Keratinocyte (primary cell): ENCODE measurements at regions not wholly inside any gene's neighbourhood (a gene's known extent, or its start where the extent isn't known, plus 50 kb on each side); places are given as distances from the start of the nearest gene placed in this dataset.

Experiments used
- DNase-seq: peaks from one replicate; pipeline ENCODE4 v3.0.0-alpha.2; 2011; ENCODE audit warnings: low read depth, missing footprints, low spot score
- FAIRE-seq: peaks from 2 replicates; lab custom pipeline; 2011; peaks lifted over from hg19 to GRCh38; lab: Jason Lieb, UNC
- H2AFZ ChIP-seq: 2 replicates; pipeline ENCODE4 v1.6.0; 2012; ENCODE audit warnings: low read length, control low read depth, inconsistent platforms; ENCODE audit not compliant: control insufficient read depth
- H3K27ac ChIP-seq: 2 replicates; pipeline ENCODE4 v1.5.1; 2011; ENCODE audit warnings: low read length; ENCODE audit not compliant: control insufficient read depth, insufficient read depth
- H3K27me3 ChIP-seq: 3 replicates; pipeline ENCODE4 v1.6.0; 2011; ENCODE audit warnings: low read length; ENCODE audit not compliant: control insufficient read depth, insufficient read depth; ENCODE audit errors: extremely low read depth
- H3K36me3 ChIP-seq, 2 experiments: 2 replicates in 1 of 2; 3 replicates in 1 of 2; pipeline ENCODE4 v1.5.1; 2011; ENCODE audit warnings: low read length in 2 of 2, mild to moderate bottlenecking in 1 of 2; ENCODE audit not compliant: control insufficient read depth in 2 of 2, insufficient read depth in 2 of 2; ENCODE audit errors: extremely low read depth in 1 of 2
- H3K4me1 ChIP-seq: 3 replicates; pipeline ENCODE4 v1.5.1; 2011; ENCODE audit warnings: low read length; ENCODE audit not compliant: control insufficient read depth, insufficient read depth; ENCODE audit errors: extremely low read depth
- H3K4me2 ChIP-seq: 3 replicates; pipeline ENCODE4 v1.6.0; 2011; ENCODE audit warnings: low read depth, low read length; ENCODE audit not compliant: control insufficient read depth, insufficient read depth; ENCODE audit errors: extremely low read depth
- H3K4me3 ChIP-seq, 3 experiments: fragments of 200-600 bp in 1 of 3; sonication (generic) in 1 of 3; 2 replicates in 2 of 3; 3 replicates in 1 of 3; pipeline ENCODE4 v1.5.1; 2011 to 2016; ENCODE audit warnings: low read length in 3 of 3, mild to moderate bottlenecking in 3 of 3, control low read depth in 2 of 3, inconsistent platforms in 1 of 3, low read depth in 1 of 3, mixed read lengths in 1 of 3, mixed run types in 1 of 3, moderate library complexity in 1 of 3; ENCODE audit not compliant: control insufficient read depth in 2 of 3, insufficient read depth in 2 of 3; ENCODE audit errors: extremely low read depth in 1 of 3
- H3K79me2 ChIP-seq: 2 replicates; pipeline ENCODE4 v1.6.0; 2012; ENCODE audit warnings: low read length; ENCODE audit not compliant: control insufficient read depth, insufficient read depth
- H3K9ac ChIP-seq: 3 replicates; pipeline ENCODE4 v1.6.0; 2011; ENCODE audit warnings: low read length; ENCODE audit not compliant: control insufficient read depth, insufficient read depth; ENCODE audit errors: extremely low read depth
- H3K9me1 ChIP-seq: 3 replicates; pipeline ENCODE4 v1.6.0; 2011; ENCODE audit warnings: low read length; ENCODE audit not compliant: control insufficient read depth, insufficient read depth; ENCODE audit errors: extremely low read depth
- H3K9me3 ChIP-seq: 2 replicates; pipeline ENCODE4 v1.5.1; 2012; ENCODE audit warnings: low read depth, low read length; ENCODE audit not compliant: control insufficient read depth
- H4K20me1 ChIP-seq: 3 replicates; pipeline ENCODE4 v1.6.0; 2011; ENCODE audit warnings: low read length; ENCODE audit not compliant: control insufficient read depth, insufficient read depth; ENCODE audit errors: extremely low read depth
- CTCF ChIP-seq, 3 experiments: IDR thresholded peaks in 1 of 3; conservative IDR thresholded peaks in 1 of 3; optimal IDR thresholded peaks in 1 of 3; 2 replicates in 2 of 3; 3 replicates in 1 of 3; pipeline versions ENCODE3 to v1.5.1; 2011; ENCODE audit warnings: low read length in 3 of 3, mild to moderate bottlenecking in 3 of 3, moderate library complexity in 2 of 3, control low read depth in 1 of 3, inconsistent platforms in 1 of 3; ENCODE audit not compliant: insufficient read depth in 2 of 3; ENCODE audit errors: extremely low read depth in 1 of 3
- EZH2 ChIP-seq: IDR thresholded peaks from one replicate; pipeline ENCODE4 v1.6.1; 2012; ENCODE audit warnings: inconsistent platforms, mild to moderate bottlenecking, low read length, moderate library complexity
- dilution Hi-C: fragments of 300-500 bp; cut with MboI; formaldehyde crosslinking; loops from one replicate; pipeline ENCODE4 v1.7.0; 2020; ENCODE audit warnings: low sequenced_read_pairs; ENCODE audit not compliant: extremely low pct_ligation_motif_present

GRCh38 chr7:16084370-16084769 is 337.0 kb downstream of the CRPPA start:
- Histone ChIP-seq H3K9ac (no peak overlapping the region), H3K4me1 (peaks cover 21% of the 10 kb centered on the region), H3K4me3 (peak overlapping the region in 1 of 3 experiments; percentile 45), H3K27ac (no peak overlapping the region), H4K20me1 (no peaks in the 10 kb centered on the region), H3K36me3 (no peaks in the 10 kb centered on the region), H3K9me3 (no peaks in the 10 kb centered on the region), H3K4me2 (peak overlapping the region; percentile 73), H3K27me3 (no peaks in the 10 kb centered on the region), H3K79me2 (no peaks in the 10 kb centered on the region), H3K9me1 (no peaks in the 10 kb centered on the region), H2AFZ (peak overlapping the region; percentile 16)
- no peak for TF ChIP-seq EZH2
- TF ChIP-seq CTCF (optimal IDR thresholded peaks at IDR 0.05 in 1 of 3, IDR thresholded peaks at IDR 0.05 in 1 of 3, conservative IDR thresholded peaks at IDR 0.05 in 1 of 3; ENCODE audit: extremely low read depth in 1 of 3, insufficient read depth in 2 of 3, low read length in 3 of 3): no peak
- no peak for FAIRE-seq
- dilution Hi-C loops: no loop called here
- DNase-seq: no peak

DNA sequence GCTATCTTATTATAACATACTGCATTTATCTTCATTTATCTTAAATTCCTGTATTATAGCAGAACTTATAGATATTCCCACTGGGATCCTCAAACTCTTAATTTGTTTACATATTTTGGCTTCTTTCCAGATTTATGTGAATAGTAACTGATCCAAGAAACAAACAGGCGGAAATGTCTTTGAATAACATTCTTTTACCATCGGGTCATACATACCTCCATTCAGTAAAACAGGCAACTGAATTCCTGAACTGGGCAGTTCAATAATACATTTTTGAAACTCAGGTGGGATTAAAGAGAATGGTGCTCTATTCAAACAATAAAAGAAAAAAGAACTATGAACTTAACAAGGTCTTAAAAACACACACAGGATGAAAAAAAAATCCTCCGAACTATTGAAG is 337.4 kb downstream of the CRPPA start:
- Histone ChIP-seq H3K27me3 (no peaks in the 10 kb centered on the region), H3K27ac (no peak overlapping the region), H3K9ac (no peak overlapping the region), H3K4me1 (peaks cover 21% of the 10 kb centered on the region), H3K9me1 (no peaks in the 10 kb centered on the region), H3K79me2 (no peaks in the 10 kb centered on the region), H3K4me3 (peak overlapping the region in 1 of 3 experiments; percentile 45), H2AFZ (peak overlapping the region; percentile 16), H3K9me3 (no peaks in the 10 kb centered on the region), H3K4me2 (peak overlapping the region; percentile 73), H3K36me3 (no peaks in the 10 kb centered on the region), H4K20me1 (no peaks in the 10 kb centered on the region)
- TF ChIP-seq CTCF (optimal IDR thresholded peaks at IDR 0.05 in 1 of 3, IDR thresholded peaks at IDR 0.05 in 1 of 3, conservative IDR thresholded peaks at IDR 0.05 in 1 of 3; ENCODE audit: extremely low read depth in 1 of 3, insufficient read depth in 2 of 3, low read length in 3 of 3) (no peak), EZH2 (no peak)
- FAIRE-seq (peak; percentile 65), DNase-seq (peak; percentile 13)
- dilution Hi-C loops: no loop called here
